Thyroid gland (tissue), 4 donors: ENCODE measurements at regions not wholly inside any gene's neighbourhood (a gene's known extent, or its start where the extent isn't known, plus 50 kb on each side); places are given as distances from the start of the nearest gene placed in this dataset.

Source experiments
- CTCF ChIP-seq, 6 experiments: fragments of 200-600 bp in 3 of 6; fragments of 450-650 bp in 3 of 6; sonication (generic) in 3 of 6; IDR thresholded peaks; one replicate each; pipeline ENCODE4 v1.5.1; 2016 to 2019; ENCODE audit warnings: antibody characterized with exemption in 6 of 6, mild to moderate bottlenecking in 2 of 6, inconsistent platforms in 1 of 6, moderate library complexity in 1 of 6
- POLR2A ChIP-seq, 2 donors: fragments of 450-650 bp; IDR thresholded peaks; one replicate each; pipeline ENCODE4 v1.6.1; 2017; ENCODE audit warnings: antibody characterized with exemption in 2 of 2, mild to moderate bottlenecking in 2 of 2, moderate library complexity in 1 of 2

GRCh38 chr1:233497679-233498078 is 116.2 kb upstream of the KCNK1 start:
- TF ChIP-seq CTCF (IDR thresholded peaks at IDR 0.05) (no peak), POLR2A (IDR thresholded peaks at IDR 0.05) (no peak)
